AG04450 (cell line): ENCODE measurements at regions not wholly inside any gene's neighbourhood (a gene's known extent, or its start where the extent isn't known, plus 50 kb on each side); places are given as distances from the start of the nearest gene placed in this dataset.

ENCODE experiments used
- CTCF ChIA-PET: fragments of 300-600, 350-600 bp; formaldehyde crosslinking; extraction: SDS; loops from one replicate; lab custom pipeline; 2022; ENCODE audit warnings: antibody characterized with exemption, inconsistent platforms; lab: Charles Lee
- POLR2A ChIA-PET: fragments of 350-600 bp; formaldehyde crosslinking; extraction: SDS; loops from one replicate; lab custom pipeline; 2021; ENCODE audit warnings: antibody characterized with exemption, inconsistent platforms; lab: Yijun Ruan, JAX
- DNase-seq: peaks from one replicate; pipeline ENCODE4 v3.0.0-alpha.2; 2011; ENCODE audit warnings: low read depth, low spot score
- H3K27ac ChIP-seq: one replicate; pipeline ENCODE4 v1.5.1; 2012; ENCODE audit warnings: low read depth, low read length, control low read depth
- H3K27me3 ChIP-seq: one replicate; pipeline ENCODE4 v1.6.0; 2012; ENCODE audit warnings: low read length; ENCODE audit not compliant: control insufficient read depth, insufficient read depth
- H3K4me3 ChIP-seq: 2 replicates; pipeline ENCODE4 v1.5.1; 2011; ENCODE audit warnings: mild to moderate bottlenecking, low read depth, low read length, control low read depth
- H3K9me3 ChIP-seq: 2 replicates; pipeline ENCODE4 v1.5.1; 2012; ENCODE audit warnings: low read length; ENCODE audit not compliant: control insufficient read depth, insufficient read depth
- TF ChIP-seq, protein P1 (sequence below): IDR thresholded peaks from 2 replicates; pipeline ENCODE4 v1.5.1; 2011; ENCODE audit warnings: low read depth, low read length, control low read depth, inconsistent platforms

- no peak for DNase-seq
- Histone ChIP-seq H3K4me3 (no peak overlapping the region), H3K27ac (no peak overlapping the region), H3K9me3 (no peaks in the 10 kb centered on the region), H3K27me3 (peaks cover 34% of the 10 kb centered on the region)
- ChIA-PET CTCF (interaction anchor here (1.2 kb wide), 1 partner anchor 15 kb away, joined by 5 read pairs; no protein-coding TSS in a partner anchor), POLR2A (no interaction called here)
- TF ChIP-seq, protein P1, sequence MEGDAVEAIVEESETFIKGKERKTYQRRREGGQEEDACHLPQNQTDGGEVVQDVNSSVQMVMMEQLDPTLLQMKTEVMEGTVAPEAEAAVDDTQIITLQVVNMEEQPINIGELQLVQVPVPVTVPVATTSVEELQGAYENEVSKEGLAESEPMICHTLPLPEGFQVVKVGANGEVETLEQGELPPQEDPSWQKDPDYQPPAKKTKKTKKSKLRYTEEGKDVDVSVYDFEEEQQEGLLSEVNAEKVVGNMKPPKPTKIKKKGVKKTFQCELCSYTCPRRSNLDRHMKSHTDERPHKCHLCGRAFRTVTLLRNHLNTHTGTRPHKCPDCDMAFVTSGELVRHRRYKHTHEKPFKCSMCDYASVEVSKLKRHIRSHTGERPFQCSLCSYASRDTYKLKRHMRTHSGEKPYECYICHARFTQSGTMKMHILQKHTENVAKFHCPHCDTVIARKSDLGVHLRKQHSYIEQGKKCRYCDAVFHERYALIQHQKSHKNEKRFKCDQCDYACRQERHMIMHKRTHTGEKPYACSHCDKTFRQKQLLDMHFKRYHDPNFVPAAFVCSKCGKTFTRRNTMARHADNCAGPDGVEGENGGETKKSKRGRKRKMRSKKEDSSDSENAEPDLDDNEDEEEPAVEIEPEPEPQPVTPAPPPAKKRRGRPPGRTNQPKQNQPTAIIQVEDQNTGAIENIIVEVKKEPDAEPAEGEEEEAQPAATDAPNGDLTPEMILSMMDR = no peak
Observed at GRCh38 chr1:22291057-22291456, 148.2 kb upstream of the WNT4 start.

- ChIA-PET POLR2A (no interaction called here), CTCF (interaction anchor here (1.2 kb wide), 1 partner anchor 16 kb away, joined by 5 read pairs; no protein-coding TSS in a partner anchor)
- no peaks in the 10 kb centered on the region for H3K9me3 ChIP-seq
- H3K27ac ChIP-seq = no peak overlapping the region
- H3K27me3 ChIP-seq = peaks cover 38% of the 10 kb centered on the region
- no peak overlapping the region for H3K4me3 ChIP-seq
- no peak for DNase-seq
- TF ChIP-seq, protein P1 = no peak
Observed at GRCh38 chr1:22291494-22291893, 148.6 kb upstream of the WNT4 start.

GRCh38 chr1:22292011-22292788, 149.3 kb upstream of the WNT4 start:
- Histone ChIP-seq H3K9me3 (no peaks in the 10 kb centered on the region), H3K27ac (no peak overlapping the region), H3K27me3 (peaks cover 38% of the 10 kb centered on the region), H3K4me3 (no peak overlapping the region)
- TF ChIP-seq, protein P1 = no peak
- CTCF ChIA-PET = interaction anchor here (1.2 kb wide), 1 partner anchor 16 kb away, joined by 5 read pairs; no protein-coding TSS in a partner anchor
- POLR2A ChIA-PET = no interaction called here
- no peak for DNase-seq

DNA sequence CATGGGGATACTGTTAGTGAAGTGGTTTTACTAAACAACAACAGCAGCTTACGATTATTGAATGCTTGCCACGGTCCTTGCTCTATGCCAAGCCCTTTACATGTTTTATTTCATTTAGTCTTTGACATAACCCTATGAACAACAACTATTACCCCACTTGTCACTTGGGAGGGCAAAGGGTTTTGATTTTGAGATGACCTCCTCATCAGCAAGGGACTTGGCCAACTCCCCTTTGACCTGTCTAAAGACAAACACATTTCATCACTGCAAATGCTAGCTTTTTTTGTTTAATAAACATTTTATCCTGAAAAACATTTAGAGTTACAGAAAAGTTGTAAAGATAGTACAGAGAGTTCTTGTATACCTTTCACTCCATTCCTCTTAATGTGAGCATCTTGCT, 152.5 kb upstream of the WNT4 start:
- Histone ChIP-seq H3K27me3 (peaks cover 42% of the 10 kb centered on the region), H3K4me3 (no peak overlapping the region), H3K27ac (no peak overlapping the region), H3K9me3 (no peaks in the 10 kb centered on the region)
- ChIA-PET POLR2A (no interaction called here), CTCF (no interaction called here)
- no peak for DNase-seq
- TF ChIP-seq, protein P1 = no peak

DNA sequence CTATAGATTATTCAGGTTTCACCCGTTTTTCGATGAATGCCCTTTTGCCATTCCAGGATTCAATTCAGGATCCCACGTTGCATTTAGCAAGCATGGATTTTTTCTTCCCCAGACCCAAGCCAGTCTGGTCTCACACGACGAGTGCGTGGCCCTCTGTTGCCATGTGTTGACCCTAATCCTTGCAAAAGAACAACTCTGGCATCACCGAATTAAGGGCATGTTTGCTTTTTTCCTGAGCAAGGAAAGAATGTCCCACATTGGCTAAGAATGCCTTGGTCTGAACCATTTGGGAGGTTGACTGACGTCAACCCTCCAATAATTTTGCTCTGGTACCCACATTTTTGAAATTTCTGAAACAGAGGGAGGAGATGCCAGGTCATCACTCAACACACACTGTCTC, 153.0 kb upstream of the WNT4 start:
- POLR2A ChIA-PET = no interaction called here

More for the DNA sequence above, 153.0 kb upstream of the WNT4 start:
- CTCF ChIA-PET = no interaction called here
- no peaks in the 10 kb centered on the region for H3K9me3 ChIP-seq
- no peak overlapping the region for H3K4me3 ChIP-seq
- no peak for DNase-seq
- no peak overlapping the region for H3K27ac ChIP-seq
- H3K27me3 ChIP-seq = peaks cover 42% of the 10 kb centered on the region
- TF ChIP-seq, protein P1 = no peak
